ENCODE measurements at regions not wholly inside any gene's neighbourhood (a gene's known extent, or its start where the extent isn't known, plus 50 kb on each side); places are given as distances from the start of the nearest gene placed in this dataset.

GRCh38 chr2:239827523-239827890 lies 197.6 kb downstream of the NDUFA10 start:
- no peak for TF ChIP-seq CTCF (conservative IDR thresholded peaks at IDR 0.05; ENCODE audit: control insufficient read depth, insufficient read depth, low read depth, low read length)
- no peak overlapping the region for H3K4me3 ChIP-seq (ENCODE audit: control insufficient read depth, low read depth, low read length)
- no peak for DNase-seq (ENCODE audit: low read depth)

GRCh38 chr2:239826786-239827522 lies 198.2 kb downstream of the NDUFA10 start:
- no peak for DNase-seq (ENCODE audit: low read depth)
- no peak overlapping the region for H3K4me3 ChIP-seq (ENCODE audit: control insufficient read depth, low read depth, low read length)
- TF ChIP-seq CTCF (conservative IDR thresholded peaks at IDR 0.05; ENCODE audit: control insufficient read depth, insufficient read depth, low read depth, low read length) = no peak

- no peak for DNase-seq (ENCODE audit: low read depth)
- TF ChIP-seq CTCF (conservative IDR thresholded peaks at IDR 0.05; ENCODE audit: control insufficient read depth, insufficient read depth, low read depth, low read length) = no peak
- H3K4me3 ChIP-seq (ENCODE audit: control insufficient read depth, low read depth, low read length) = no peak overlapping the region
Observed at GRCh38 chr2:239826376-239826775, 198.8 kb downstream of the NDUFA10 start.

- H3K4me3 ChIP-seq (ENCODE audit: control insufficient read depth, low read depth, low read length) = no peak overlapping the region
- no peak for DNase-seq (ENCODE audit: low read depth)
- TF ChIP-seq CTCF (conservative IDR thresholded peaks at IDR 0.05; ENCODE audit: control insufficient read depth, insufficient read depth, low read depth, low read length) = no peak
Observed at GRCh38 chr2:239825705-239825979, 199.5 kb downstream of the NDUFA10 start.

- no peak for DNase-seq (ENCODE audit: low read depth)
- TF ChIP-seq CTCF (conservative IDR thresholded peaks at IDR 0.05; ENCODE audit: control insufficient read depth, insufficient read depth, low read depth, low read length) = peak; percentile 1
- no peak overlapping the region for H3K4me3 ChIP-seq (ENCODE audit: control insufficient read depth, low read depth, low read length)
Observed at GRCh38 chr2:239824866-239825704, 200.1 kb downstream of the NDUFA10 start.

- TF ChIP-seq CTCF (conservative IDR thresholded peaks at IDR 0.05; ENCODE audit: control insufficient read depth, insufficient read depth, low read depth, low read length) = no peak
- DNase-seq (ENCODE audit: low read depth) = peak; percentile 17
Observed at GRCh38 chr2:239824046-239824694, 201.0 kb downstream of the NDUFA10 start.

More at GRCh38 chr2:239824046-239824694, 201.0 kb downstream of the NDUFA10 start:
- no peak overlapping the region for H3K4me3 ChIP-seq (ENCODE audit: control insufficient read depth, low read depth, low read length)
